HEK293 (cell line): ENCODE measurements at regions not wholly inside any gene's neighbourhood (a gene's known extent, or its start where the extent isn't known, plus 50 kb on each side); places are given as distances from the start of the nearest gene placed in this dataset.
A peak's percentile ranks its signal among the peaks of the same experiment; 100 is the strongest.

Experiments used
- CTCF ChIA-PET: fragments of 350-600 bp; formaldehyde crosslinking; extraction: SDS; loops from one replicate; lab custom pipeline; 2021; ENCODE audit warnings: antibody characterized with exemption; lab: Yijun Ruan, JAX
- POLR2A ChIA-PET: fragments of 300-600 bp; formaldehyde crosslinking; extraction: SDS; loops from one replicate; lab custom pipeline; 2020; ENCODE audit warnings: antibody characterized with exemption, inconsistent platforms; lab: Yijun Ruan, JAX
- H3K27ac ChIP-seq: fragments of 200-500 bp; sonication (Bioruptor generic); 2 replicates; pipeline ENCODE4 v1.5.1; 2014; ENCODE audit warnings: low read depth, low read length, control low read depth, inconsistent platforms; ENCODE audit errors: extremely low read depth
- H3K36me3 ChIP-seq, 2 experiments: fragments of 200-500 bp in 1 of 2; sonication (Bioruptor generic) in 1 of 2; 1 replicate in 1 of 2; 2 replicates in 1 of 2; pipeline ENCODE4 v1.5.1; 2014 to 2017; ENCODE audit warnings: inconsistent platforms in 2 of 2, low read length in 2 of 2; ENCODE audit not compliant: control insufficient read depth in 2 of 2, insufficient read depth in 1 of 2
- H3K4me1 ChIP-seq: fragments of 200-500 bp; sonication (Bioruptor generic); 2 replicates; pipeline ENCODE4 v1.5.1; 2014; ENCODE audit warnings: mild to moderate bottlenecking, low read length, inconsistent platforms; ENCODE audit not compliant: control insufficient read depth, insufficient read depth
- H3K4me3 ChIP-seq: 2 replicates; pipeline ENCODE4 v1.5.1; 2011; ENCODE audit warnings: low read depth, mild to moderate bottlenecking, control low read depth, low read length, moderate library complexity
- H3K9me3 ChIP-seq: fragments of 200-500 bp; sonication (Bioruptor generic); 2 replicates; pipeline ENCODE4 v1.5.1; 2014; ENCODE audit warnings: low read depth, low read length, inconsistent platforms; ENCODE audit not compliant: control insufficient read depth, insufficient read depth
- PRDM1 ChIP-seq: fragments of 450-650 bp; formaldehyde crosslinking; IDR thresholded peaks from 2 replicates; pipeline ENCODE4; 2016; ENCODE audit warnings: missing biosample characterization, missing genetic modification characterization
- SP7 ChIP-seq: fragments of 450-650 bp; formaldehyde crosslinking; IDR thresholded peaks from 2 replicates; pipeline ENCODE4 v1.5.1; 2016; ENCODE audit warnings: missing biosample characterization, missing genetic modification characterization
- ZBTB17 ChIP-seq: fragments of 450-650 bp; formaldehyde crosslinking; IDR thresholded peaks from 2 replicates; pipeline ENCODE4 v1.5.1; 2016; ENCODE audit warnings: missing biosample characterization, missing genetic modification characterization
- ZBTB48 ChIP-seq: fragments of 450-650 bp; formaldehyde crosslinking; IDR thresholded peaks from 2 replicates; pipeline ENCODE4 v1.5.1; 2016; ENCODE audit warnings: missing biosample characterization, missing genetic modification characterization
- ZFHX2 ChIP-seq: fragments of 450-650 bp; formaldehyde crosslinking; conservative IDR thresholded peaks from 2 replicates; pipeline ENCODE4 v1.5.1; 2016; ENCODE audit warnings: missing biosample characterization, missing genetic modification characterization
- ZNF10 ChIP-seq: fragments of 450-650 bp; formaldehyde crosslinking; IDR thresholded peaks from 2 replicates; pipeline ENCODE4 v1.5.1; 2017; ENCODE audit warnings: missing biosample characterization, missing genetic modification characterization
- ZNF155 ChIP-seq: fragments of 450-650 bp; formaldehyde crosslinking; IDR thresholded peaks from 2 replicates; pipeline ENCODE4 v1.5.1; 2016; ENCODE audit warnings: missing biosample characterization, missing genetic modification characterization
- ZNF223 ChIP-seq: fragments of 450-650 bp; formaldehyde crosslinking; IDR thresholded peaks from 2 replicates; pipeline ENCODE4 v1.5.1; 2016; ENCODE audit warnings: missing biosample characterization, missing genetic modification characterization
- ZNF23 ChIP-seq: fragments of 450-650 bp; formaldehyde crosslinking; IDR thresholded peaks from 2 replicates; pipeline ENCODE4 v1.5.1; 2016; ENCODE audit warnings: missing biosample characterization, missing genetic modification characterization, borderline replicate concordance
- ZNF239 ChIP-seq: fragments of 450-650 bp; formaldehyde crosslinking; IDR thresholded peaks from 2 replicates; pipeline ENCODE4 v1.5.1; 2016; ENCODE audit warnings: missing biosample characterization, missing genetic modification characterization
- ZNF366 ChIP-seq: fragments of 450-650 bp; formaldehyde crosslinking; conservative IDR thresholded peaks from 2 replicates; pipeline ENCODE4 v1.5.1; 2016; ENCODE audit warnings: missing biosample characterization, missing genetic modification characterization
- ZNF426 ChIP-seq: fragments of 450-650 bp; formaldehyde crosslinking; IDR thresholded peaks from 2 replicates; pipeline ENCODE4 v1.5.1; 2017; ENCODE audit warnings: missing biosample characterization, missing genetic modification characterization, mild to moderate bottlenecking, inconsistent platforms, moderate library complexity
- ZNF521 ChIP-seq: fragments of 450-650 bp; formaldehyde crosslinking; IDR thresholded peaks from 2 replicates; pipeline ENCODE4 v1.5.1; 2017; ENCODE audit warnings: missing biosample characterization, mild to moderate bottlenecking, missing genetic modification characterization
- ZNF549 ChIP-seq: fragments of 450-650 bp; IDR thresholded peaks from 2 replicates; pipeline ENCODE4 v1.5.1; 2018; ENCODE audit warnings: missing biosample characterization, missing genetic modification characterization, mild to moderate bottlenecking, inconsistent platforms, moderate library complexity
- ZNF791 ChIP-seq: fragments of 450-650 bp; formaldehyde crosslinking; IDR thresholded peaks from 2 replicates; pipeline ENCODE4 v1.5.1; 2016; ENCODE audit warnings: missing biosample characterization, missing genetic modification characterization
- TF ChIP-seq, protein P1 (sequence below): fragments of 450-650 bp; formaldehyde crosslinking; IDR thresholded peaks from 2 replicates; pipeline ENCODE4 v1.5.1; 2016; ENCODE audit warnings: missing biosample characterization, missing genetic modification characterization
- TF ChIP-seq, protein P2 (sequence below): sonication (generic); formaldehyde crosslinking; IDR thresholded peaks from 2 replicates; pipeline ENCODE4 v1.8.1; 2022; ENCODE audit warnings: mild to moderate bottlenecking, moderate library complexity, missing genetic modification reagents

DNA sequence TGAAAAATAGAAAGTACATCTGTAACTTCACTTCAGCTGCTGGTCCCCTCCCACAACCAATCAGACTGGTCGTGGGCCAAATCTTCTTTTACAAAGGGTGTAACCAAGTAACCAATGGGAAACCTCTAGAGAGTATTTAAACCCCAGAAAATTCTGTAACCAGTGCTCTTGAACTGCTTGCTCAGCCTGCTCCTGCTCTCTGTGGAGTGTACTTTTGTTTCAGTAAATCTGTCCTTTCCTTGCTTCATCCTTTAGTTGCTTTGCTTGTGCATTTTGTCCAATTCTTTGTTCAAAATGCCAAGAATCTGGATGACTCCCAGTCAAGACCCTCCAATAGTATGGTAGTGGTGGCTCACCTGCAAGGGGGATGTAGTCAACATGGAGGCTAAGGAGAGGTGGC lies 489.1 kb downstream of the FUT8 start:
- Histone ChIP-seq H3K27ac (no peak overlapping the region), H3K36me3 (no peaks in the 10 kb centered on the region), H3K4me1 (no peaks in the 10 kb centered on the region), H3K9me3 (no peaks in the 10 kb centered on the region), H3K4me3 (no peak overlapping the region)
- CTCF ChIA-PET: no interaction called here
- POLR2A ChIA-PET: no interaction called here
- TF ChIP-seq ZNF239 (tag by site-specific recombination): no peak
- TF ChIP-seq ZNF791 (tag by site-specific recombination): no peak

DNA sequence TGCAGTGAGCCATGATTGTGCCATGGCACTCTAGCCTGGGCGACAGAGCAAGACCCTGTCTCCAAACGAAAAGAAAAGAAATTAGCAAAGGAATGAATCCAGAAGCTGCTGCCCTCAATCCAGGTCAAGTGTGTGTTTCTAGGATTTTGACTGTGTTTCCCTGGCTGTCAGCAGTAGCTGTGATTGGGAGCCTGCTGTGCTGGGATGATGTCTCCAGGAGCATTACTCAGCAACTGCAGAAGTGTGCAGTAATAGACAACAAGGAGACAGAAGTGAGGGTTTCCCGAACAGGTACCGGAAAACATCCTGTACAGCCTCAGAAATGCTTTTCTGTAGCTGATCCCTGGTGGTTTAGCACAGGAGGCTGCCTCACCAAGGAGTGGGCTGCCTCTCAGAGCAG lies 492.5 kb downstream of the FUT8 start:
- ChIA-PET CTCF (interaction anchor here (0.5 kb wide), 1 partner anchor 77 kb away, joined by 3 read pairs; no protein-coding TSS in a partner anchor), POLR2A (no interaction called here)
- Histone ChIP-seq H3K36me3 (no peaks in the 10 kb centered on the region), H3K27ac (no peak overlapping the region), H3K9me3 (no peaks in the 10 kb centered on the region), H3K4me3 (no peak overlapping the region), H3K4me1 (no peaks in the 10 kb centered on the region)
- TF ChIP-seq ZNF223 (tag by site-specific recombination) (no peak), ZNF23 (tag by site-specific recombination) (no peak)

DNA sequence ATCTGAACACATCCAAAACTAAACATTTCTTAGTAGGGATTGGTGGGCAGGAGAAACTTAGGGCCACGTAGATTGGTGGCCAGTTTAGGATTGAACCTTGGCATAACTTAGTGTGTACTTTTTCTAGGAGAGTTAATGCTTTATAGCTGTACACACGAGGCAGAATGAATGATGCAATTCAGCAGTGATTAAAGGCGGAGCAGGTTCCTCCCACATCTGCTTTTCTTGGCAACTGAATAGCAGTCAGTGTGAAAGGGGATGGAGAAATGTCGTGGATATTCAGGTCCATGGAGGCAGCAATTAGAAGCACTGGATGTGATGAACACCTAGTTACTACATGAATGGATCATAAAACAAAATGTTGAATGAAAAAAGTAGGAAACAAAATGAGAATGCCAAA lies 493.8 kb downstream of the FUT8 start:
- no peak overlapping the region for H3K27ac ChIP-seq
- peak; percentile 14; the same call in 1 of the 2 replicates for TF ChIP-seq ZFHX2 (tag by site-specific recombination)
- TF ChIP-seq ZNF549 (tag by site-specific recombination): no peak
- no peak for TF ChIP-seq SP7
- no peak for TF ChIP-seq ZNF155 (tag by site-specific recombination)
- TF ChIP-seq ZBTB17: no peak
- TF ChIP-seq ZBTB48 (tag by site-specific recombination): no peak
- TF ChIP-seq, all 188 proteins: peak for 1
- Histone ChIP-seq H3K4me1 (no peaks in the 10 kb centered on the region), H3K9me3 (no peaks in the 10 kb centered on the region), H3K4me3 (no peak overlapping the region), H3K36me3 (no peaks in the 10 kb centered on the region)
- POLR2A ChIA-PET: no interaction called here
- CTCF ChIA-PET: interaction anchor here (0.7 kb wide), 1 partner anchor 82 kb away, joined by 3 read pairs; no protein-coding TSS in a partner anchor

DNA sequence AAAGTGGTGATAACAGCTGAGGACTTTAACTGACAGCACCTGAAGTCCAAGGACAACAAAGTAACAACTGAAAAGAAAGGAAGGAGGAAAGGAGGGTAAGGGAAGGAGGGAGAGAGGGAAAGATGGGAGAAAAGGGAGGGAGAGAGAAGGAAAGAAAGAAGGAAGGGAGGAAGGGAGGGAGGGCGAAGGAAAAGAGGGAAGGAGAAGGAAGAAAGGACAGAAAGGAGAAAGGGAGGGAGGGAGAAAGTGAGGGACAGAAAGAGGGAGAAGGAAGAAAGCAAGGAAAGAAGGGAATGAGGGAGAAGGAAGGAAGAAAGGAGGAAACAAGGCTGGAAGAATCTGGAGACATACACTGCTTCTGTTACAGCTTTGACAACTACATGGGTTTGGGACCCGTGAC lies 494.4 kb downstream of the FUT8 start:
- H3K27ac ChIP-seq: no peak overlapping the region
- ChIA-PET POLR2A (no interaction called here), CTCF (no interaction called here)
- H3K36me3 ChIP-seq: no peaks in the 10 kb centered on the region
- H3K4me3 ChIP-seq: no peak overlapping the region
- no peaks in the 10 kb centered on the region for H3K9me3 ChIP-seq
- TF ChIP-seq ZNF426 (tag by site-specific recombination) (no peak), PRDM1 (tag by site-specific recombination) (peak; percentile 90), ZNF521 (0 out of 2 replicates have a peak, but pooled peaks have one; percentile 49), ZNF366 (tag by site-specific recombination) (peak; percentile 86), ZNF10 (tag by site-specific recombination) (no peak)
- TF ChIP-seq, protein P1, sequence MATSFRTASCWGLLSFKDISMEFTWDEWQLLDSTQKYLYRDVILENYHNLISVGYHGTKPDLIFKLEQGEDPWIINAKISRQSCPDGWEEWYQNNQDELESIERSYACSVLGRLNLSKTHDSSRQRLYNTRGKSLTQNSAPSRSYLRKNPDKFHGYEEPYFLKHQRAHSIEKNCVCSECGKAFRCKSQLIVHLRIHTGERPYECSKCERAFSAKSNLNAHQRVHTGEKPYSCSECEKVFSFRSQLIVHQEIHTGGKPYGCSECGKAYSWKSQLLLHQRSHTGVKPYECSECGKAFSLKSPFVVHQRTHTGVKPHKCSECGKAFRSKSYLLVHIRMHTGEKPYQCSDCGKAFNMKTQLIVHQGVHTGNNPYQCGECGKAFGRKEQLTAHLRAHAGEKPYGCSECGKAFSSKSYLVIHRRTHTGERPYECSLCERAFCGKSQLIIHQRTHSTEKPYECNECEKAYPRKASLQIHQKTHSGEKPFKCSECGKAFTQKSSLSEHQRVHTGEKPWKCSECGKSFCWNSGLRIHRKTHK: no peak
- TF ChIP-seq, protein P2, sequence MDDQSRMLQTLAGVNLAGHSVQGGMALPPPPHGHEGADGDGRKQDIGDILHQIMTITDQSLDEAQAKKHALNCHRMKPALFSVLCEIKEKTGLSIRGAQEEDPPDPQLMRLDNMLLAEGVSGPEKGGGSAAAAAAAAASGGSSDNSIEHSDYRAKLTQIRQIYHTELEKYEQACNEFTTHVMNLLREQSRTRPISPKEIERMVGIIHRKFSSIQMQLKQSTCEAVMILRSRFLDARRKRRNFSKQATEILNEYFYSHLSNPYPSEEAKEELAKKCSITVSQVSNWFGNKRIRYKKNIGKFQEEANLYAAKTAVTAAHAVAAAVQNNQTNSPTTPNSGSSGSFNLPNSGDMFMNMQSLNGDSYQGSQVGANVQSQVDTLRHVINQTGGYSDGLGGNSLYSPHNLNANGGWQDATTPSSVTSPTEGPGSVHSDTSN (CRISPR knock-in tag): no peak
- no peaks in the 10 kb centered on the region for H3K4me1 ChIP-seq
